HFFc6 (cell line): ENCODE measurements at regions not wholly inside any gene's neighbourhood (a gene's known extent, or its start where the extent isn't known, plus 50 kb on each side); places are given as distances from the start of the nearest gene placed in this dataset.

Experiments
- DNase-seq: peaks from one replicate; pipeline ENCODE4 v3.0.0-alpha.2; 2018
- H3K27ac Mint-ChIP-seq: 2 replicates; pipeline ENCODE4 v1.8.0; 2020; ENCODE audit warnings: mild to moderate bottlenecking, mixed read lengths
- H3K27me3 Mint-ChIP-seq: 2 replicates; pipeline ENCODE4 v1.8.0; 2021; ENCODE audit warnings: mild to moderate bottlenecking, moderate library complexity, mixed read lengths; ENCODE audit not compliant: insufficient read depth
- H3K36me3 Mint-ChIP-seq: 2 replicates; pipeline ENCODE4 v1.8.0; 2021; ENCODE audit warnings: low read depth, mixed read lengths
- H3K4me1 Mint-ChIP-seq: 2 replicates; pipeline ENCODE4 v1.8.0; 2020; ENCODE audit warnings: low read depth, mixed read lengths
- H3K4me3 Mint-ChIP-seq: 2 replicates; pipeline ENCODE4 v1.8.0; 2020; ENCODE audit warnings: mild to moderate bottlenecking, moderate library complexity, mixed read lengths
- H3K9me3 Mint-ChIP-seq: 2 replicates; pipeline ENCODE4 v1.8.0; 2020; ENCODE audit warnings: mild to moderate bottlenecking, mixed read lengths
- TF ChIP-seq, protein P1 (sequence below): fragments of 200-600 bp; sonication (generic); IDR thresholded peaks from 2 replicates; pipeline ENCODE4 v1.5.0; 2021; ENCODE audit warnings: antibody characterized with exemption, mild to moderate bottlenecking

DNA sequence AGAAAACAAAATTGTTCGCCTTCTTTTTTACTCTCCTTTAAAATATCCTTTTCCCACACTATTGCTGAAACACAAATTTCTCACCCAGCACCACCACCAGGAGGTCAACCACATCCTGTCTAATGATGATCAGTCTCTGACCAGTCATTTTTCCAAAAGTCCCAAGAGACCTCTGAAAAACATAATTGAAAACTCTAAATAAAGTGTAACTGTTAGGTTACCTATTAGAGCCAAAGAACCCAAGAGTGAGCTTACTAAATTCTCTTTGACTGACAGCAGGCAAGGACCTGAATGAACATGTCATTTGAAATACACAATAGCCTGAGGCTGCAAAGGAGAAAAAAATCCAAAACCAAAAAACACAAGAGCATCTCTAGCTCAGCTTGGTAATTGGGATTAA lies 735.4 kb downstream of the CBLN4 start:
- H3K27ac Mint-ChIP-seq: no peak overlapping the region
- H3K36me3 Mint-ChIP-seq: no peaks in the 10 kb centered on the region; the same call in 1 of the 2 replicates
- no peaks in the 10 kb centered on the region for H3K27me3 Mint-ChIP-seq
- H3K9me3 Mint-ChIP-seq: peaks cover 57% of the 10 kb centered on the region
- TF ChIP-seq, protein P1, sequence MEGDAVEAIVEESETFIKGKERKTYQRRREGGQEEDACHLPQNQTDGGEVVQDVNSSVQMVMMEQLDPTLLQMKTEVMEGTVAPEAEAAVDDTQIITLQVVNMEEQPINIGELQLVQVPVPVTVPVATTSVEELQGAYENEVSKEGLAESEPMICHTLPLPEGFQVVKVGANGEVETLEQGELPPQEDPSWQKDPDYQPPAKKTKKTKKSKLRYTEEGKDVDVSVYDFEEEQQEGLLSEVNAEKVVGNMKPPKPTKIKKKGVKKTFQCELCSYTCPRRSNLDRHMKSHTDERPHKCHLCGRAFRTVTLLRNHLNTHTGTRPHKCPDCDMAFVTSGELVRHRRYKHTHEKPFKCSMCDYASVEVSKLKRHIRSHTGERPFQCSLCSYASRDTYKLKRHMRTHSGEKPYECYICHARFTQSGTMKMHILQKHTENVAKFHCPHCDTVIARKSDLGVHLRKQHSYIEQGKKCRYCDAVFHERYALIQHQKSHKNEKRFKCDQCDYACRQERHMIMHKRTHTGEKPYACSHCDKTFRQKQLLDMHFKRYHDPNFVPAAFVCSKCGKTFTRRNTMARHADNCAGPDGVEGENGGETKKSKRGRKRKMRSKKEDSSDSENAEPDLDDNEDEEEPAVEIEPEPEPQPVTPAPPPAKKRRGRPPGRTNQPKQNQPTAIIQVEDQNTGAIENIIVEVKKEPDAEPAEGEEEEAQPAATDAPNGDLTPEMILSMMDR: no peak
- no peak overlapping the region for H3K4me3 Mint-ChIP-seq
- DNase-seq: no peak
- no peaks in the 10 kb centered on the region for H3K4me1 Mint-ChIP-seq

DNA sequence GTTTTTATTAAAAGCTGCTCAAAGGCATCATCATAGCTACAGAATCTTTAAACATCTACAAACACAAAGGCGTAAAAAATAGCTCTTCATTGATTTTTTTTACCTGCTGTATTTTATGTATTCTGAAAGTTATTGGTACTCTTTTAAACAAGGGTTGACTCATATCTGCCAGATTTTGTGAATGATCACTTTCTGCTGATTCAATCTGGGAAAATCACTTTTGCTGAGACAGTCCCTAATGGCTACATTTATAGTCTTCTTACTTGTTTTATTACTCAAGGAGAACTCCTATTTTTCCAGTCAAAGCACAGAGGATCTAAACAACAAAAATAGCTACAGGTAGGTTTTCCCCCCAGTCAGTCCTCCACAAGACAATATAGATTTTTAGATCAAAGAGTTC lies 739.0 kb downstream of the CBLN4 start:
- peaks cover 60% of the 10 kb centered on the region for H3K9me3 Mint-ChIP-seq
- no peaks in the 10 kb centered on the region for H3K4me1 Mint-ChIP-seq
- H3K27ac Mint-ChIP-seq: no peak overlapping the region
- no peaks in the 10 kb centered on the region; the same call in 1 of the 2 replicates for H3K36me3 Mint-ChIP-seq
- H3K4me3 Mint-ChIP-seq: no peak overlapping the region
- H3K27me3 Mint-ChIP-seq: no peaks in the 10 kb centered on the region; the same call in 1 of the 2 replicates
- TF ChIP-seq, protein P1: no peak
- DNase-seq: no peak

- Mint-ChIP-seq H3K9me3 (peaks cover 57% of the 10 kb centered on the region), H3K36me3 (no peaks in the 10 kb centered on the region; the same call in 1 of the 2 replicates), H3K27me3 (no peaks in the 10 kb centered on the region; the same call in 1 of the 2 replicates), H3K27ac (no peak overlapping the region), H3K4me3 (no peak overlapping the region), H3K4me1 (no peaks in the 10 kb centered on the region)
- TF ChIP-seq, protein P1: no peak
- no peak for DNase-seq
Observed at GRCh38 chr20:55264703-55265239, 740.5 kb downstream of the CBLN4 start.

GRCh38 chr20:55258559-55258958 lies 746.8 kb downstream of the CBLN4 start:
- H3K27me3 Mint-ChIP-seq: no peaks in the 10 kb centered on the region; the same call in 1 of the 2 replicates
- peaks cover 48% of the 10 kb centered on the region for H3K9me3 Mint-ChIP-seq
- TF ChIP-seq, protein P1: no peak
- H3K4me1 Mint-ChIP-seq: no peaks in the 10 kb centered on the region
- no peak overlapping the region for H3K27ac Mint-ChIP-seq
- DNase-seq: no peak
- H3K36me3 Mint-ChIP-seq: no peaks in the 10 kb centered on the region
- no peak overlapping the region for H3K4me3 Mint-ChIP-seq

DNA sequence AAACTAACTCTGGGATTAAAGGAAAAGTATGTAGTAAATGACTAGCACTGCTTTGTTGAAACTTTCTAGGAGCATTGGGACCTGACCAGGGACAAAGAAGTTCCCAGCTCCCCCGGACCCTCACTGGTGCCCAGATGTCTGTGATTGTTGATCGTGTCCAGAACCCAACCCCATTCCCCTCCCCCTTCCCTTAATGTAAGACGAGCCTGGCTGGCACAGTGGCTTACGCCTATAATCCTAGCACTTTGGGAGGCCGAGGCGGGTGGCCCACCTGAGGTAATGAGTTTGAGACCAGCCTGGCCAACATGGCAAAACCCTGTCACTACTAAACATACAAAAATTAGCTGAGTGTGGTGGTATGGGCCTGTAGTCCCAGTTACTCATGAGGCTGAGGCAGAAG lies 750.3 kb downstream of the CBLN4 start:
- no peak overlapping the region for H3K27ac Mint-ChIP-seq
- no peaks in the 10 kb centered on the region for H3K4me1 Mint-ChIP-seq
- no peaks in the 10 kb centered on the region for H3K36me3 Mint-ChIP-seq
- no peak for DNase-seq
- TF ChIP-seq, protein P1: no peak
- H3K4me3 Mint-ChIP-seq: no peak overlapping the region
- no peaks in the 10 kb centered on the region for H3K27me3 Mint-ChIP-seq
- H3K9me3 Mint-ChIP-seq: peaks cover 52% of the 10 kb centered on the region
